Gastroesophageal sphincter (tissue), 4 donors: ENCODE measurements at regions not wholly inside any gene's neighbourhood (a gene's known extent, or its start where the extent isn't known, plus 50 kb on each side); places are given as distances from the start of the nearest gene placed in this dataset.
A peak's percentile ranks its signal among the peaks of the same experiment; 100 is the strongest.

Source experiments
- ATAC-seq: fragments of 150-250 bp; one replicate; pipeline ENCODE4 v1.9.1; 2016; ENCODE audit warnings: mild to moderate bottlenecking, moderate library complexity
- H3K27ac ChIP-seq, 4 donors: fragments of 200-600 bp; sonication (generic) in 3 of 4; 1 replicate in 3 of 4; 2 replicates in 1 of 4; pipeline ENCODE4 v1.5.1; 2016 to 2019
- H3K27me3 ChIP-seq: fragments of 200-600 bp; sonication (generic); one replicate; pipeline ENCODE4 v1.5.1; 2019
- H3K36me3 ChIP-seq, 2 donors: fragments of 200-600 bp; sonication (generic); one replicate each; pipeline ENCODE4 v1.5.1; 2019; ENCODE audit warnings: control low read depth in 1 of 2
- H3K4me1 ChIP-seq, 3 donors: fragments of 200-600 bp; sonication (generic); 1 replicate in 2 of 3; 2 replicates in 1 of 3; pipeline ENCODE4 v1.5.1; 2016 to 2019; ENCODE audit warnings: control low read depth in 2 of 3
- H3K4me3 ChIP-seq, 2 donors: fragments of 200-600 bp; sonication (generic); one replicate each; pipeline ENCODE4 v1.5.1; 2019; ENCODE audit warnings: mild to moderate bottlenecking in 1 of 2, moderate library complexity in 1 of 2
- H3K9me3 ChIP-seq, 3 donors: fragments of 200-600 bp; sonication (generic); one replicate each; pipeline ENCODE4 v1.5.1; 2017 to 2019; ENCODE audit warnings: control low read depth in 2 of 3
- CTCF ChIP-seq, 4 experiments: fragments of 200-600 bp in 2 of 4; fragments of 450-650 bp in 2 of 4; sonication (generic) in 1 of 4; IDR thresholded peaks; one replicate each; pipeline ENCODE4 v1.5.1; 2017 to 2019; ENCODE audit warnings: antibody characterized with exemption in 4 of 4, mild to moderate bottlenecking in 2 of 4, moderate library complexity in 2 of 4
- EP300 ChIP-seq: sonication (generic); formaldehyde crosslinking; IDR thresholded peaks from one replicate; pipeline ENCODE4 v1.6.1; 2017; ENCODE audit warnings: antibody characterized with exemption, mild to moderate bottlenecking
- POLR2A ChIP-seq, 2 donors: fragments of 450-650 bp; IDR thresholded peaks; one replicate each; pipeline ENCODE4 v1.6.1; 2017; ENCODE audit warnings: antibody characterized with exemption in 2 of 2, mild to moderate bottlenecking in 2 of 2, moderate library complexity in 1 of 2
- POLR2AphosphoS5 ChIP-seq: sonication (generic); formaldehyde crosslinking; IDR thresholded peaks from one replicate; pipeline ENCODE4 v1.6.1; 2017; ENCODE audit warnings: antibody characterized with exemption
- WGBS, 2 donors: methylation state at CpG; one replicate each; pipeline ENCODE4 v1.1.5; 2018; ENCODE audit warnings: low coverage in 1 of 2; 5-methylcytosine and 5-hydroxymethylcytosine counted together

- no peaks in the 10 kb centered on the region for H3K36me3 ChIP-seq
These were observed 183.0 kb upstream of the TMCO5A start for GRCh38 chr15:37751401-37751800.

GRCh38 chr15:37756407-37756806, 178.0 kb upstream of the TMCO5A start:
- ATAC-seq = no peak
- no peak for TF ChIP-seq POLR2A (IDR thresholded peaks at IDR 0.05)
- no peak for TF ChIP-seq POLR2AphosphoS5

More at GRCh38 chr15:37751401-37751800, 183.0 kb upstream of the TMCO5A start:
- Histone ChIP-seq H3K27me3 (no peaks in the 10 kb centered on the region), H3K27ac (no peak overlapping the region), H3K4me3 (no peak overlapping the region), H3K9me3 (no peaks in the 10 kb centered on the region), H3K4me1 (no peaks in the 10 kb centered on the region)
- ATAC-seq = no peak
- WGBS, 2 donors = 96 to 97% methylated on average over 3 of the region's 3 CpGs
- TF ChIP-seq POLR2AphosphoS5 (no peak), CTCF (IDR thresholded peaks at IDR 0.05) (no peak), POLR2A (IDR thresholded peaks at IDR 0.05) (no peak), EP300 (no peak)

GRCh38 chr15:37758412-37758811, 176.0 kb upstream of the TMCO5A start:
- no peaks in the 10 kb centered on the region for H3K4me1 ChIP-seq
- no peak overlapping the region for H3K4me3 ChIP-seq
- no peak for ATAC-seq
- TF ChIP-seq CTCF (IDR thresholded peaks at IDR 0.05) = no peak
- no peak for TF ChIP-seq POLR2A (IDR thresholded peaks at IDR 0.05)
- no peak for TF ChIP-seq EP300
- TF ChIP-seq POLR2AphosphoS5 = no peak
- H3K27ac ChIP-seq = no peak overlapping the region
- no peaks in the 10 kb centered on the region for H3K36me3 ChIP-seq
- no peaks in the 10 kb centered on the region for H3K27me3 ChIP-seq
- no peaks in the 10 kb centered on the region for H3K9me3 ChIP-seq
- 86 to 100% methylated on average over 1 of the region's 1 CpG for WGBS, 2 donors

More at GRCh38 chr15:37756407-37756806, 178.0 kb upstream of the TMCO5A start:
- H3K27me3 ChIP-seq = no peaks in the 10 kb centered on the region
- H3K4me3 ChIP-seq = no peak overlapping the region
- H3K27ac ChIP-seq = no peak overlapping the region
- no peaks in the 10 kb centered on the region for H3K4me1 ChIP-seq
- no peaks in the 10 kb centered on the region for H3K9me3 ChIP-seq
- no peaks in the 10 kb centered on the region for H3K36me3 ChIP-seq

- no peak for ATAC-seq
- Histone ChIP-seq H3K4me3 (no peak overlapping the region), H3K27me3 (no peaks in the 10 kb centered on the region), H3K36me3 (no peaks in the 10 kb centered on the region), H3K4me1 (no peaks in the 10 kb centered on the region), H3K9me3 (no peaks in the 10 kb centered on the region), H3K27ac (no peak overlapping the region)
- WGBS, 2 donors = 47 to 79% methylated on average over 2 to 3 of the region's 3 CpGs
- no peak for TF ChIP-seq POLR2A (IDR thresholded peaks at IDR 0.05)
- TF ChIP-seq CTCF (IDR thresholded peaks at IDR 0.05) = peak in 3 of 4 experiments; percentile 19 to 64 (median 29)
- no peak for TF ChIP-seq POLR2AphosphoS5
These were observed 169.7 kb upstream of the TMCO5A start for GRCh38 chr15:37764733-37765191.

- no peak overlapping the region for H3K27ac ChIP-seq
- H3K4me3 ChIP-seq = no peak overlapping the region
- WGBS, 2 donors = 43 to 44% methylated on average over 6 to 8 of the region's 8 CpGs
- no peak for ATAC-seq
- H3K27me3 ChIP-seq = no peaks in the 10 kb centered on the region
- no peaks in the 10 kb centered on the region for H3K36me3 ChIP-seq
- no peak for TF ChIP-seq POLR2AphosphoS5
- no peaks in the 10 kb centered on the region for H3K9me3 ChIP-seq
- H3K4me1 ChIP-seq = no peaks in the 10 kb centered on the region
These were observed 168.7 kb upstream of the TMCO5A start for GRCh38 chr15:37765786-37766185.

- H3K36me3 ChIP-seq = no peaks in the 10 kb centered on the region
- ATAC-seq = no peak
- TF ChIP-seq CTCF (IDR thresholded peaks at IDR 0.05) (no peak), POLR2A (IDR thresholded peaks at IDR 0.05) (no peak), EP300 (no peak)
- 81 to 86% methylated on average over 10 of the region's 10 CpGs for WGBS, 2 donors
- H3K4me1 ChIP-seq = no peaks in the 10 kb centered on the region
- H3K27ac ChIP-seq = no peak overlapping the region
- H3K27me3 ChIP-seq = no peaks in the 10 kb centered on the region
- no peak overlapping the region for H3K4me3 ChIP-seq
- H3K9me3 ChIP-seq = no peaks in the 10 kb centered on the region
These were observed 166.5 kb upstream of the TMCO5A start for GRCh38 chr15:37767841-37768455.
